HG03520 (cell line): ENCODE measurements at regions not wholly inside any gene's neighbourhood (a gene's known extent, or its start where the extent isn't known, plus 50 kb on each side); places are given as distances from the start of the nearest gene placed in this dataset.

Experiments used
- ATAC-seq: cut with Tn5 transposase; IDR thresholded peaks from one replicate; pipeline ENCODE4 v1.9.1; 2021; ENCODE audit warnings: mild to moderate bottlenecking, moderate library complexity; ENCODE audit not compliant: unreplicated experiment

DNA sequence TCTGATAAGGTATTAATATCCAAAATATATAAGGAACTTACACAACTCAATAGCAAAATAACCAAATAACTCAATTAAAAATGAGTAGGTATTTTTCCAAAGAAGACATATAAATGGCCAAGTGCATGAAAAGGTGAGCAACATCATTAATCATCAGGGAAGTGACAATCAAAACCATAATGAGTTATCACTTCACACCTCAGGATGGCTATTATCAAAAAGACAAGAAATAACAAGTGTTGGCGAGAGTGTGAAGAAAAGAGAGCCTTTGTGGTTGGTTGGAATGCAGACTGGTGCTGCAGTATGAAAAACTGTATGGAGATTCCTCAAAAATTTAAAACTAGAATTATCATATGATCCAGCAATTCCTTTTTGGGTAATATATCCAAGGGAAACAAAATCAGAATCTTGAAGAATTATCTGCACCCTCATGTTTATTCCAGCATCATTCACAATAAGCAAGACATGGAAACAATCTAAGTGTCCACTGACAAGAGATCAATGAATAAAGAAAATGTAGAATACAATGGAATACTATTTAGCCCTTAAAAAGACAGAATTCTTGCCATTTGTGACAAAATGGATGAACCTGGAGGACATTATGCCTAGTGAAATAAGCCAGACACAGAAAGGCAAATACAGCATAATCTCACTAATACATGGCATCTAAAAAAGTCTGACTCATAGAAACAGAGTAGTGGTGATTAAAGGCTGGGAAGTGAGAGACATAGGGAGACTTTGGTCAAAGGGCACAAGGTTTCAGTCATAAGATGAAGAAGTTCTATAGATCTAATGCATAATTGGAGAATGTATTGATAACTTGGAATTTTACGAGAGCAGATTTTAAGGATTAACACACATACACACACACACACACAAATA is 175.6 kb downstream of the FOXA2 start:
- ATAC-seq = no peak

DNA sequence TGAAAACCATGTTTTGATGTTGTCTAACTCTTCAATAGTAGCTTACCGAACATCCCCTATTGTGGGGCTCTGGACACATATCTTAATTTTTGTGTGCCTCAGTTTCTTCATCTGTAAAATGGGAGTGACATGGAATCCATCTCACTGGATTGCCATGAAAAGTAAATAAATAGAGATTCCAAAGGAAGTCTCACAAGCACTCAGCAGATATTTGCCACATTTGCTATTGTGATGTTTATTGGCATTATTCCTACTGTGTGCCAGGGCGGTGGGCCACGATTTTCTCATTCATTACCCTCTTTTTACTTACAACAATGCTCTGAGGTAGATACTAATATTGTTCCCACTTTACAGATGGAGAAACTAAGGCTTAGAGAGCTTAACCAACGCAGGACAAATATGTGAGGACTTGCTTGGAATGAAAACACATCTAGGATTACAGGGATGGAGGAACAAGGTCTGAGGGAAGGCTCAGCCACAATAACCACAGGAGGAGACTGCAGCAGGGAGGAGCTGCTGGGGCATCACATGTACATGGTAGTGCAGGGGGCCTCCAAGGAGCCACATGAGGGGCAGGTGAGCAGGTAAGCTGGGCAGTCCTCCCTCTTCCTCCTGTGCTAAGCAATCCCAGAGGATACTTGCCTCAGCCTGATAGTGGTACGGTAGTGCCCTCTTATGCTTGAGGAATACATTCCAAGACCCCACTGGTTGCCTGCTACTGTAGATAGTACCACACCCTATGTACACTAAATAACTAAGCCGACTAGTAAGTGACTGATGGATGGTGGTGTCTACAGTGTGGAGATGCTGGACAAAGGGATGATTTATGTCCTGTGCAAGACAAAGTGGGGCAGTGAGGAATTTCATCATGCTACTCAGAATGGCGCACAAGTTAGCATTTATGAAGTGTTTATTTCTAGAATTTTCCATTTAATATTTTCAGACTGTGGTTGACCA is 176.9 kb downstream of the FOXA2 start:
- no peak for ATAC-seq

GRCh38 chr20:22404419-22405170 is 179.8 kb downstream of the FOXA2 start:
- ATAC-seq = no peak

GRCh38 chr20:22403632-22404361 is 180.6 kb downstream of the FOXA2 start:
- no peak for ATAC-seq

GRCh38 chr20:22403022-22403631 is 181.2 kb downstream of the FOXA2 start:
- no peak for ATAC-seq

GRCh38 chr20:22402550-22402949 is 181.8 kb downstream of the FOXA2 start:
- ATAC-seq = no peak

DNA sequence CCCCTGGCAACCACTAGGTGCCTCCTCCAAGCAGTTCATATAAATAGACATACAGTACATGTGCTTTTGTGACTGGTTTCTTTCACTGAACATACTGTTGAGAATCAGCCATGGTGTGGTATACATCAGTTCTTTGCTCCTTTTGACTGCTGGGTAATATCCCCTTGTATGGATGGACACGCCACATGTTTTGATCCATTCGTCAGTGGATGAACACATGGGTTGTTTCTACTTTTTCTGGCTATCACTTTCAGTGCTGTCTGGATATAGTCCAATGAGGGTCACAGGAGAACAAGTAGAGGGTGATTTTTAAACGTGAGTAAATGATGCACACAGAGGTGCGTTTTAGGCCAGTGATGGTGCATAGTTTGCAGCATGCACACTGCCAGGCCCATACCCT is 183.9 kb downstream of the FOXA2 start:
- no peak for ATAC-seq

- no peak for ATAC-seq
Observed at GRCh38 chr20:22394583-22394982, 189.8 kb downstream of the FOXA2 start.

DNA sequence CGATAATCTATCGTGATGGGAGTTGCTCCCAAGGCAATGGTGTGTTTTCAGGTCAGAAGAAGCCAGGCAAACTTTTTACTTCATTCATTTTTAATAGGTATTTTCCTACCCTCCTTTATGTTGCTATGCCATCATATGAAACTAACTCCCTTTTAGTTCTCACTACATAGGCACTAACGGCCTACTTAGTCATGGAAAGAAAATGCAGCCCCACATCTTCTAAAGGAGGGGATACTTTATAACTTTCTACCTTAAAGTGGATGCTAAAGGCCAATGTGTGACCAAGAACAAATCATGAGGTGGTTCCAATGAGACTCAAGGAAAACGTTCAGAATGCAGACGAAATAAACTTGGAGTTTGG is 193.8 kb downstream of the FOXA2 start:
- no peak for ATAC-seq

DNA sequence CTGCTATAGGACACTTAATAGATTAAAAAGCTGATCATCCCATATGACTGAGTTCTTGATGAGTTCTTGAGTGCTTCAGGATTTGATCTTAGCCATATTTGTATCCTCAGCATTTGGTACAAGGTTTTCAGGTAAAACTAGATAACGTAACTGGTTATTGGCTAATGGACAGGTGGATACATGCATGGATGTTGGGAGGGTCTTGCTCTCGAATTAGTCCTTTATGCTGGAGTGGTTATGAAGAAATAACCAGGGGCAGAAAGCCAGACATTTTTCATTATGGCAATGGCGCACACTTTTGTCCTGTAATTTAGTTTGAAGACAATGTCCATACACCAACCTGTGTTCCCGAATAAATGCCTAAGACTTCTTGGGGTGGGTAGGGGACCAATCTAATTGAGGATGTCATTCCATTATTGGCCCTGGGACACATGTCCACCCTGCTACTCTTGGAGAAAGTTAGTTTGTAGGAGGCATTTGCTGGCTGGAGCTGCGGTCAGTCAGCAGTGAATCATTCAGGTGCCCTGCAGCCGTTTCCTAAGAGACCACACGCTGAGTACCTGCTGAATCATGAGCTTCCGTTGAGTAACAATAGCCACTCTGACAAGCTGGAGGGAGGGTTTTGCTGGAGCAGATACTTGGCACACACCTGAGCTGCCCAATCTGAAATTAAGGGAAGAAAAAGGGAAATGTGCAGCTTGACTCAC is 194.4 kb downstream of the FOXA2 start:
- ATAC-seq = no peak

GRCh38 chr20:22387452-22387851 is 196.9 kb downstream of the FOXA2 start:
- ATAC-seq = no peak

GRCh38 chr20:22386306-22386623 is 198.1 kb downstream of the FOXA2 start:
- ATAC-seq = no peak

DNA sequence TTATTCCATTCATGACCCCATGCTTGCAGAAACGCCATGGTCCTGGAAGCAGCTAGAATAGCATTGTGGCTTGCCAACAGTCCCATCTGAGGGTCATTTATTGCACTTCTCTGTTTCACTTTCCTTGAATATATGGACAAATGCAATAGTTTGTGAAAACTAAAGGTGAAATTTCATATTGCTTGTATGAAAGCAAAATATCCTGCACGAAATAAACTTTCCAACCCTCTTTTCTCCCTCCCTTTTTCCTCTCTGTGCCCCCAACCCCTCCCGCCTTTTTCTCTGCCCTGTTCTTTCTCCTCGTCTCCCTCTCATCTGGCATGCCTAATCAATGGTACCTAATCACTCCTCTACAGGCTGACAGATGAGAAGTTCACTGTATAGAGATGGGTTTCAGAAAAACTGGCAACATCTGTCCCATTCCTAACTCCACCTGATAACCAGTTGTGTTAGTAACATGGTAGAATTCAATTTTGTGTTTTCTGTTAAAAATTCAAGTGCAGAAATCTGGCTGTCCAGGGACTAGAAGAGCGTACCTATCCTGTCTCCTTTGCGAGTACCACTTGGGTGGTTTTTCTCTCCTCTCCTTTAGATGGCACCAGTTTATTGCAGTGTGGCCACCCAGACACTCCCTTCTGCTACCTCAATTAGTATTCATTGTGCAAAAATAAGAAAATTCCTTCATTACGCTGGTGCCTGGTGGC is 198.6 kb downstream of the FOXA2 start:
- ATAC-seq = no peak

- ATAC-seq = no peak
Observed at GRCh38 chr20:22384978-22385377, 199.4 kb downstream of the FOXA2 start.

- no peak for ATAC-seq
Observed at GRCh38 chr20:22383156-22383555, 201.2 kb downstream of the FOXA2 start.

GRCh38 chr20:22382742-22383141 is 201.6 kb downstream of the FOXA2 start:
- no peak for ATAC-seq

DNA sequence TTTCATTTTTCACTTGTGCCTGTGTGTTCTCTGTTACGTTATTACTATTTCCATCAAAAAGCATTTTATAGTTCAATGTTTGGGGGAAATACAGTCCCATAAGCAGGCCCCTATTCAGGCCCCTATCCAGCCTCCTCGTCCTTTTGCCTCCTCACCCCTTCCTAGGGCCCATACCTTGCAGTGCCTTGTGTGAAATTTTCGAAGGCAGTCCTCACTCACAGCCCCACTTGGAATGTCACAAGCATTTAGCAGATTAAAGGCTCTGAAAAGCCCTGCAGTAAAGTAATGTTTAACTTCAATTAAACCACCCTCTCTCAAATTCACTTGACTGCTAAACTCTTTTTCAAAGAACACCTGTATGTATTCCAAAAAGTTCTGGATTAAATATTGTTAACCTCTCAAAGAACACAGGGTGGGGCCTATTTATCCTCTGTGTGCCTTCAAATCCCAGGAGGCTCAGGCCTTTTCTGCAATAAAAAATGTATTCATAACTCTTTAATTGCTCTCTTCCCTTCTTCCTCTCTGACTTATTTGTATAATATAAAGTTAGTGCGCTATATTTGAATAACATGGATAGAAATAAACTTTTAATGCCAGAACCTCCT is 202.5 kb downstream of the FOXA2 start:
- ATAC-seq = no peak

DNA sequence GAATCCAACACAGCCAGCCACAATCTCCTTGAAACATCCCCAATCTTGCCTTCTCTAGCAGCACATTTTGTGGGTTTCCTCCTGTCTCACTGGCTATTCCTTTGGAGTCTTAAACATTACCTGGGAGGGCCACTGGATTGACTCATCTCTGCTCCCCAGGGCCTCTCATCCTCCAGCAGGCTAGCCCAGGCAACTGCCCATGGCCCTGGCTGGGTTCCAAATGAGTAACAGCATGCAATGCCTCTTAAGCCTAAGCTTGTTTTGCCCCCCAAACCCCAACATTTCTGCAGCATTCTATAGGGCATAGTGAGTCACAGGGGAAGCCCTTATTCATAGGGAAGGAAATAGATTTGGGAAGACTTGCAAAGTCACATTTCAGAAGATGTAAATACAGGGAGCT is 204.9 kb downstream of the FOXA2 start:
- no peak for ATAC-seq
